ENCODE measurements at regions not wholly inside any gene's neighbourhood (a gene's known extent, or its start where the extent isn't known, plus 50 kb on each side); places are given as distances from the start of the nearest gene placed in this dataset.

DNA sequence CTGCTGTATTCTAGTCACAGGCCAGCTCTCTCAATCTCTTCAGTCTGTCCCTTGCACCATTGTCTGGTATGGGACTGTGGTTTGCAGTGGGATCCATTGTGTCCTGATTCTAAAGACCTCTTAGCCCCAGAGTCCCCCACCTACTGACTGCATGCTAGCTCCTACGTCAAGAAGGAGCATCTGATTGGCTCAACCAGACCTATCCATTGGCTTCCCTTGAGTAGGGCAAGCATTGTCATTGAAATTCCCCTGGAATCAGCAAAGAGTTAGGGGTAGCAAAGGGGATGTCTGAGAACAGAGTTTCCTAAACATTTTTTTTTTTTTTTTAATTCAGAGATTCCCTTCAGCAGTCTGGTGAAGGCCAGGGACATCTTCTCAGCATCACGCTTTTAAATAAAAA is 175.3 kb upstream of the MPHOSPH6 start:
- Histone ChIP-seq H3K79me2 (ENCODE audit: insufficient read depth, low read length) (no peaks in the 10 kb centered on the region), H3K27ac (ENCODE audit: low read depth in 1 of 2, low read length in 2 of 2) (no peak overlapping the region), H3K4me3 (replicated peaks in 1 of 3; ENCODE audit: low read depth in 2 of 3, low read length in 3 of 3) (no peak overlapping the region), H3K4me1 (ENCODE audit: control insufficient read depth in 1 of 2, insufficient read depth in 2 of 2, low read length in 2 of 2) (no peaks in the 10 kb centered on the region), H3K9ac (ENCODE audit: insufficient read depth, low read length, poor library complexity, severe bottlenecking) (no peak overlapping the region), H3K27me3 (ENCODE audit: control insufficient read depth in 2 of 2, insufficient read depth in 2 of 2, low read length in 2 of 2) (no peaks in the 10 kb centered on the region), H3K9me3 (replicated peaks in 1 of 2; ENCODE audit: control insufficient read depth in 1 of 2, insufficient read depth in 1 of 2, low read length in 2 of 2) (no peaks in the 10 kb centered on the region), H4K20me1 (ENCODE audit: insufficient read depth, low read length) (no peaks in the 10 kb centered on the region), H3K4me2 (replicated peaks; ENCODE audit: extremely low read depth, low read length, poor library complexity, severe bottlenecking) (no peak overlapping the region), H3K36me3 (replicated peaks in 1 of 2; ENCODE audit: control insufficient read depth in 1 of 2, insufficient read depth in 2 of 2, low read length in 2 of 2) (no peaks in the 10 kb centered on the region), H2AFZ (ENCODE audit: insufficient read depth, low read depth, low read length, poor library complexity, severe bottlenecking) (no peak overlapping the region)
- no peaks in the 10 kb centered on the region for H3K36me3 Mint-ChIP-seq
- no peak overlapping the region for H3K27ac Mint-ChIP-seq
- WGBS (ENCODE audit: insufficient coverage): no CpG with 5 or more reads among the region's 2 CpGs
- H3K9me3 Mint-ChIP-seq: peaks cover 0 to 3% (median 0%) of the 10 kb centered on the region in 7 donors
- no peaks in the 10 kb centered on the region for H3K4me1 Mint-ChIP-seq
- H3K4me3 Mint-ChIP-seq: no peak overlapping the region
- peaks cover 0 to 6% (median 3%) of the 10 kb centered on the region in 3 donors for H3K27me3 Mint-ChIP-seq (ENCODE audit: low read depth in 3 of 3)
- no peak for DNase-seq
- TF ChIP-seq, protein P1, sequence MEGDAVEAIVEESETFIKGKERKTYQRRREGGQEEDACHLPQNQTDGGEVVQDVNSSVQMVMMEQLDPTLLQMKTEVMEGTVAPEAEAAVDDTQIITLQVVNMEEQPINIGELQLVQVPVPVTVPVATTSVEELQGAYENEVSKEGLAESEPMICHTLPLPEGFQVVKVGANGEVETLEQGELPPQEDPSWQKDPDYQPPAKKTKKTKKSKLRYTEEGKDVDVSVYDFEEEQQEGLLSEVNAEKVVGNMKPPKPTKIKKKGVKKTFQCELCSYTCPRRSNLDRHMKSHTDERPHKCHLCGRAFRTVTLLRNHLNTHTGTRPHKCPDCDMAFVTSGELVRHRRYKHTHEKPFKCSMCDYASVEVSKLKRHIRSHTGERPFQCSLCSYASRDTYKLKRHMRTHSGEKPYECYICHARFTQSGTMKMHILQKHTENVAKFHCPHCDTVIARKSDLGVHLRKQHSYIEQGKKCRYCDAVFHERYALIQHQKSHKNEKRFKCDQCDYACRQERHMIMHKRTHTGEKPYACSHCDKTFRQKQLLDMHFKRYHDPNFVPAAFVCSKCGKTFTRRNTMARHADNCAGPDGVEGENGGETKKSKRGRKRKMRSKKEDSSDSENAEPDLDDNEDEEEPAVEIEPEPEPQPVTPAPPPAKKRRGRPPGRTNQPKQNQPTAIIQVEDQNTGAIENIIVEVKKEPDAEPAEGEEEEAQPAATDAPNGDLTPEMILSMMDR (IDR thresholded peaks at IDR 0.05): no peak
- intact Hi-C loops (cut with micrococcal nuclease): no loop called here

DNA sequence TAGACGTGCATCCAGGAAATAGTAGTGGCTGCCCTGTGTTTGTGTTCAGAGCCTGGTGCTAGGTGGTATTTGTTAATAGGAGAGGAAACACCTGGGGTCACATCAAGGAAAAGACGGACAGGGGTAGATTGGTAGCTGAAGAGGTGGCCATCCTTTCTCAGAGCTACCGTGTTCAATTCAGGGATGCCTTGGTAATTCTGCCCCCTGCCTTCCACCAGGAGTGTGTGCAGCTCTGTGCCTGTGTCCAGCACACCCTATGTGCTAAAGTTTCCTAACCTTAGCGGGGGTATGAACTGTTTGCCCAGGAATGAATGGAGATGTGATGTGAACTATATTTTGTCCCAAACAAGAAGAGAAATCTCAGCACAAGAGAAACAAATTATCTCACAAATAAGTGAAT is 174.1 kb upstream of the MPHOSPH6 start:
- Mint-ChIP-seq H3K36me3 (no peaks in the 10 kb centered on the region), H3K27ac (no peak overlapping the region), H3K9me3 (peaks cover 0 to 4% (median 0%) of the 10 kb centered on the region in 7 donors), H3K4me3 (no peak overlapping the region), H3K4me1 (no peaks in the 10 kb centered on the region), H3K27me3 (ENCODE audit: low read depth in 3 of 3) (peaks cover 0 to 6% (median 5%) of the 10 kb centered on the region in 3 donors)
- H3K79me2 ChIP-seq (ENCODE audit: insufficient read depth, low read length): no peaks in the 10 kb centered on the region
- intact Hi-C loops (cut with micrococcal nuclease): no loop called here
- no peaks in the 10 kb centered on the region for H3K27me3 ChIP-seq (ENCODE audit: control insufficient read depth in 2 of 2, insufficient read depth in 2 of 2, low read length in 2 of 2)
- no peaks in the 10 kb centered on the region for H3K36me3 ChIP-seq (replicated peaks in 1 of 2; ENCODE audit: control insufficient read depth in 1 of 2, insufficient read depth in 2 of 2, low read length in 2 of 2)
- no peak overlapping the region for H2AFZ ChIP-seq (ENCODE audit: insufficient read depth, low read depth, low read length, poor library complexity, severe bottlenecking)
- no peak overlapping the region for H3K4me2 ChIP-seq (replicated peaks; ENCODE audit: extremely low read depth, low read length, poor library complexity, severe bottlenecking)
- 67% methylated on average over 1 of the region's 4 CpGs for WGBS (ENCODE audit: insufficient coverage)
- no peaks in the 10 kb centered on the region for H3K4me1 ChIP-seq (ENCODE audit: control insufficient read depth in 1 of 2, insufficient read depth in 2 of 2, low read length in 2 of 2)
- H3K4me3 ChIP-seq (replicated peaks in 1 of 3; ENCODE audit: low read depth in 2 of 3, low read length in 3 of 3): no peak overlapping the region
- DNase-seq: no peak
- TF ChIP-seq, protein P1 (IDR thresholded peaks at IDR 0.05): no peak
- no peaks in the 10 kb centered on the region for H3K9me3 ChIP-seq (replicated peaks in 1 of 2; ENCODE audit: control insufficient read depth in 1 of 2, insufficient read depth in 1 of 2, low read length in 2 of 2)
- H3K9ac ChIP-seq (ENCODE audit: insufficient read depth, low read length, poor library complexity, severe bottlenecking): no peak overlapping the region
- H4K20me1 ChIP-seq (ENCODE audit: insufficient read depth, low read length): no peaks in the 10 kb centered on the region
- no peak overlapping the region for H3K27ac ChIP-seq (ENCODE audit: low read depth in 1 of 2, low read length in 2 of 2)

All from CD14-positive monocyte (primary cell).